ENCODE measurements at regions not wholly inside any gene's neighbourhood (a gene's known extent, or its start where the extent isn't known, plus 50 kb on each side); places are given as distances from the start of the nearest gene placed in this dataset.
A peak's percentile ranks its signal among the peaks of the same experiment; 100 is the strongest.

DNA sequence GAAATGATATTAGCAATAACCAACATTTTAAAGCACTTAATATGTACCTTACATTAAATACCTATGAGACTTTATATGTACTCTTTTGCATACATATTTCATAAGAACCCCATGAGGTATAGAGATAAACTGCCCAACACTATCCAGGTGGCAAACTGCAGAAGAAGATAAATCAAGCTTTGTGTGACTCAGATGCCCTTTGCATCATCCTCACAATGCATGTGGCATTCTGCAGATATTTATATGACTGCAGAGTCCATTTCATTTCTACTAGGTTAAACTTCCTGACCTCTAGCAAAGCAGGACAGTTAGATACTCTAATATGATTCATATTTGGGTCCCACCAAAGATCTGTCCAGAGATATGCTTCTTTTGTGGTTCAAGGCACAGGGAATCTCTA, 85.6 kb upstream of the RASGEF1B start:
- Histone ChIP-seq H3K4me1 (no peaks in the 10 kb centered on the region), H3K4me3 (no peak overlapping the region), H3K9me3 (no peaks in the 10 kb centered on the region), H3K36me3 (no peaks in the 10 kb centered on the region), H3K27me3 (no peaks in the 10 kb centered on the region), H3K9ac (ENCODE audit: low read depth in 2 of 2, low read length in 2 of 2) (no peak overlapping the region), H3K27ac (no peak overlapping the region)
- intact Hi-C loops (cut with DNase I) = no loop called here
- TF ChIP-seq, protein P1, sequence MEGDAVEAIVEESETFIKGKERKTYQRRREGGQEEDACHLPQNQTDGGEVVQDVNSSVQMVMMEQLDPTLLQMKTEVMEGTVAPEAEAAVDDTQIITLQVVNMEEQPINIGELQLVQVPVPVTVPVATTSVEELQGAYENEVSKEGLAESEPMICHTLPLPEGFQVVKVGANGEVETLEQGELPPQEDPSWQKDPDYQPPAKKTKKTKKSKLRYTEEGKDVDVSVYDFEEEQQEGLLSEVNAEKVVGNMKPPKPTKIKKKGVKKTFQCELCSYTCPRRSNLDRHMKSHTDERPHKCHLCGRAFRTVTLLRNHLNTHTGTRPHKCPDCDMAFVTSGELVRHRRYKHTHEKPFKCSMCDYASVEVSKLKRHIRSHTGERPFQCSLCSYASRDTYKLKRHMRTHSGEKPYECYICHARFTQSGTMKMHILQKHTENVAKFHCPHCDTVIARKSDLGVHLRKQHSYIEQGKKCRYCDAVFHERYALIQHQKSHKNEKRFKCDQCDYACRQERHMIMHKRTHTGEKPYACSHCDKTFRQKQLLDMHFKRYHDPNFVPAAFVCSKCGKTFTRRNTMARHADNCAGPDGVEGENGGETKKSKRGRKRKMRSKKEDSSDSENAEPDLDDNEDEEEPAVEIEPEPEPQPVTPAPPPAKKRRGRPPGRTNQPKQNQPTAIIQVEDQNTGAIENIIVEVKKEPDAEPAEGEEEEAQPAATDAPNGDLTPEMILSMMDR (IDR thresholded peaks at IDR 0.05) = no peak
- no peak for DNase-seq

DNA sequence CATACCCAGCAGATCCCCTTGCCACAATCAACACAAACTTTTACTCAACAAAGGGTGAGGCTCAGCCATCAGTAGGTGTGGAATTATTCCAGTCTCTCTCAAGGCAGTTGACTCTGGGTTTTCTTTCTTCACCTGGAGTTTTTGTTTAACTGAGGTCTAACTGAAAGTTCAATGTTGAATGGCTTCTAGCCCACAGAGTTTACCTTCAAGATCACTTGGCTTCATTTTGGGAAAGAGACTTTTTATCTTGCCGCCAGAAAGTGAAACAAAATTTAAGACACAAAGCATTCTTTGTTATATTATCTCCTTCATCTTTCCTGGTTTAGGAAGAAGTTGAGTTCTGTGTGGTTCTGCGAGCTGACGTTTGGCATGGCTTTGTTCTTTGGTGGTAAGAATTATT, 83.8 kb upstream of the RASGEF1B start:
- no peak for DNase-seq
- intact Hi-C loops (cut with DNase I) = no loop called here
- H3K27ac ChIP-seq = peak overlapping the region; percentile 10

DNA sequence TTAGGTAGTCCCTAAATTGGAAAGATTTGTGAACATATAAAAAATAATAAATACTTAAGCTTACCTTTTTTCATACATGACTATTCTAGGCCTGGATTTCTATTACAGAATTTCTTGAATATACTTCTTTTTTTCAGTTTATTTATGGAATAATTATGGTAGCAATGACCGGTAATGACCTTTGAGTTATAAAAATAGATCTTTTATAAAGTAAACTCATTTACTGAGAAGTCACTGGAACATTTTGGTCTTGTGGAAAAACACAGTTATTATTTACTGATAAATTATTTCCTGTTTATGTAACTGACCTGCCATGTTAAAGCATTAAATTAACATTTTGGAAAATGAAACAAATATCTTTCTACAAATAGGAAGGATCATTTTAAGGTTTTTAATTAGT, 80.4 kb upstream of the RASGEF1B start:
- Histone ChIP-seq H3K9me3 (no peaks in the 10 kb centered on the region), H3K4me1 (no peaks in the 10 kb centered on the region), H3K27me3 (no peaks in the 10 kb centered on the region), H3K4me3 (no peak overlapping the region), H3K36me3 (no peaks in the 10 kb centered on the region), H3K27ac (no peak overlapping the region), H3K9ac (ENCODE audit: low read depth in 2 of 2, low read length in 2 of 2) (no peak overlapping the region)
- TF ChIP-seq, protein P1 (IDR thresholded peaks at IDR 0.05) = no peak
- intact Hi-C loops (cut with DNase I) = no loop called here
- no peak for DNase-seq

More for the DNA sequence above, 83.8 kb upstream of the RASGEF1B start:
- H3K9ac ChIP-seq (ENCODE audit: low read depth in 2 of 2, low read length in 2 of 2) = no peak overlapping the region
- H3K4me1 ChIP-seq = no peaks in the 10 kb centered on the region
- no peaks in the 10 kb centered on the region for H3K36me3 ChIP-seq
- TF ChIP-seq, protein P1 (IDR thresholded peaks at IDR 0.05) = no peak
- no peaks in the 10 kb centered on the region for H3K27me3 ChIP-seq
- no peak overlapping the region for H3K4me3 ChIP-seq
- no peaks in the 10 kb centered on the region for H3K9me3 ChIP-seq

DNA sequence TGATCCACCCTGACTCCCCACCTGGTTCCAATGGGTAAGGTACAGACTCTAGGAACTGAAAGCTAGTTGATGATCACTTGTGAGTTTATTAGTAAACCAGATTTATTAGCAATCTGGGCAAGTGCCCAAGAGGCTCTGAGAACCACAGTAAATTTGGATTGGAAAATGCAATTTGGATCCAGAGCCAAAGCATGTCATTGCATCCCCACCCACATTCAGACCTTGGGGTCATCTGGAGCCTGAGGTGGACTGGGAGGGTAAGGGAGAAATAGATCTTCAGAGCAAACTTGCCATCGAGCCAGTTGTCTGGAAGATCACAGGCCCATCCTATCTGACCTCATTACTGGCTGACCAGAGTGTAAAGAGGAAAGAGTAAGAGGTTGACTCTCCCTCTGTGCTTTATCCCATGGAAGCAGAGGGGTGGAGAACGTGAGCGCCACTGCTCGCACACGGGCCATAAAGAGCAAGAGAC, 78.7 kb upstream of the RASGEF1B start:
- Histone ChIP-seq H3K36me3 (no peaks in the 10 kb centered on the region), H3K9ac (ENCODE audit: low read depth in 2 of 2, low read length in 2 of 2) (no peak overlapping the region), H3K4me3 (no peak overlapping the region), H3K9me3 (no peaks in the 10 kb centered on the region), H3K27ac (no peak overlapping the region), H3K4me1 (no peaks in the 10 kb centered on the region), H3K27me3 (no peaks in the 10 kb centered on the region)
- intact Hi-C loops (cut with DNase I) = no loop called here
- TF ChIP-seq, protein P1 (IDR thresholded peaks at IDR 0.05) = no peak
- no peak for DNase-seq

DNA sequence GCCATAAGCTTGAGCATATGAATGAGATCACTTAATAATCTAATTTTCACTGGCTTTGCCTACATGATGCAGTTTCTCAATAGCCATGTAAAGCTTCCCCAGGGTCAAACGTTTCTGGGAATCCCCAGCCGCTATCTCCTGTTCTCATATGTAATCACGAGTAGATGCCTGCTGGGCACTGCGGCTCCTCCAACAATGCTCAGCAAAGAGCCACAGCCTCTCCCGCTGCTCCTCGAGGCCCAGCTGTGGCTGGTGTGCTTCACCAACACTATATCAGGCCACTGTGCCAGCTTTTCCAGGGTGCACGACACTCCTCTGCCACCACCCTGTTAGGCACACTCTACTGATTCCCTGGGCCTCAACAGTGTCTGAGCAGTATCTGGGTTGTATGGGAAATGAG, 78.3 kb upstream of the RASGEF1B start:
- Histone ChIP-seq H3K9ac (ENCODE audit: low read depth in 2 of 2, low read length in 2 of 2) (no peak overlapping the region), H3K9me3 (no peaks in the 10 kb centered on the region), H3K27ac (no peak overlapping the region), H3K4me3 (no peak overlapping the region), H3K4me1 (no peaks in the 10 kb centered on the region), H3K27me3 (no peaks in the 10 kb centered on the region), H3K36me3 (no peaks in the 10 kb centered on the region)
- intact Hi-C loops (cut with DNase I) = no loop called here
- TF ChIP-seq, protein P1 (IDR thresholded peaks at IDR 0.05) = no peak
- no peak for DNase-seq

DNA sequence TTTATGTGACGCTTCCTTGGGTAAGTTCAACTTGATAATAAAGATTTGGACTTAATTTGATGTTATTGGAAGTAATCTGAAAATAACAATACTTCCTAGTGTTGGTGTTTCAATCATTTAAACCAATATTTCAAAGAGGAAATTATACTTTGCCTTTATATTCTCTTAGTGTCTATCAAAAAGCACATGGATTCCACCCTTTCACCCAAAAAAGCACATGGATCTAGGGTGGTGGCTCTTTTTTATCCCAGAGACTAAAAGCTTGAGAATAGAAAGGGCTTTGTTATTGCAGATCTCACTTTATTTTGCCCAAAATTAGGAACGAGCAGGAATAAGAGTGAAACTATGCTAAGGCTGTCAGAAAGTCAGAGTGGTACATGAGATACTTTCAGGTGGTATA, 75.1 kb upstream of the RASGEF1B start:
- no peak for DNase-seq
- H3K4me3 ChIP-seq = no peak overlapping the region
- TF ChIP-seq, protein P1 (IDR thresholded peaks at IDR 0.05) = no peak
- intact Hi-C loops (cut with DNase I) = no loop called here
- H3K27me3 ChIP-seq = no peaks in the 10 kb centered on the region
- no peak overlapping the region for H3K9ac ChIP-seq (ENCODE audit: low read depth in 2 of 2, low read length in 2 of 2)
- no peaks in the 10 kb centered on the region for H3K4me1 ChIP-seq
- H3K36me3 ChIP-seq = no peaks in the 10 kb centered on the region
- no peaks in the 10 kb centered on the region for H3K9me3 ChIP-seq
- no peak overlapping the region for H3K27ac ChIP-seq

All from colonic mucosa (tissue), 4 donors.